Karpas-422 (cell line): ENCODE measurements at regions not wholly inside any gene's neighbourhood (a gene's known extent, or its start where the extent isn't known, plus 50 kb on each side); places are given as distances from the start of the nearest gene placed in this dataset.
"Not testable (repeated sequence)": the region's sequence is repeated elsewhere in the genome, so short reads cannot be mapped to it uniquely, and the experiment has no call there.

Experiments used
- DNase-seq: peaks from one replicate; pipeline ENCODE4 v3.0.0-alpha.2; 2015
- H2AFZ ChIP-seq: fragments of 200-600 bp; sonication (generic); 2 replicates; pipeline ENCODE4 v1.6.1; 2014; ENCODE audit warnings: antibody characterized with exemption, low read length, mixed read lengths
- H3K27ac ChIP-seq: fragments of 200-600 bp; sonication (generic); 2 replicates; pipeline ENCODE4 v1.5.1; 2014; ENCODE audit warnings: mild to moderate bottlenecking, low read length, moderate library complexity
- H3K27me3 ChIP-seq: fragments of 200-600 bp; sonication (generic); 2 replicates; pipeline ENCODE4 v1.6.1; 2014; ENCODE audit warnings: low read length, mixed read lengths
- H3K36me3 ChIP-seq: fragments of 200-600 bp; sonication (generic); 2 replicates; pipeline ENCODE4 v1.6.1; 2014; ENCODE audit warnings: low read length, mixed read lengths; ENCODE audit not compliant: insufficient read depth
- H3K4me1 ChIP-seq: fragments of 200-600 bp; sonication (generic); 2 replicates; pipeline ENCODE4 v1.6.1; 2014; ENCODE audit warnings: mild to moderate bottlenecking, low read length, mixed read lengths
- H3K4me2 ChIP-seq: fragments of 200-600 bp; sonication (generic); 2 replicates; pipeline ENCODE4 v1.6.1; 2014; ENCODE audit warnings: low read length, low read depth, mild to moderate bottlenecking; ENCODE audit not compliant: poor library complexity, severe bottlenecking
- H3K4me3 ChIP-seq: fragments of 200-600 bp; sonication (generic); 2 replicates; pipeline ENCODE4 v1.5.1; 2014; ENCODE audit warnings: mild to moderate bottlenecking, antibody characterized with exemption, low read length, mixed read lengths
- H3K79me2 ChIP-seq: fragments of 200-600 bp; sonication (generic); 2 replicates; pipeline ENCODE4 v1.6.1; 2014; ENCODE audit warnings: mild to moderate bottlenecking, low read length, mixed read lengths
- H3K9ac ChIP-seq: fragments of 200-600 bp; sonication (generic); 2 replicates; pipeline ENCODE4 v1.6.0; 2014; ENCODE audit warnings: low read length
- H3K9me2 ChIP-seq: fragments of 200-600 bp; sonication (generic), shearing (Covaris generic); replicated peaks from 2 replicates; pipeline ENCODE4 v1.6.0; 2014; ENCODE audit warnings: mild to moderate bottlenecking, low read length, moderate library complexity; ENCODE audit not compliant: insufficient read depth
- H3K9me3 ChIP-seq: fragments of 300-700, 200-600 bp; sonication (generic); 2 replicates; pipeline ENCODE4 v1.6.1; 2014; ENCODE audit warnings: low read length, mixed read lengths
- H4K20me1 ChIP-seq: fragments of 200-600 bp; sonication (generic); 2 replicates; pipeline ENCODE4 v1.6.1; 2014; ENCODE audit warnings: mild to moderate bottlenecking, antibody characterized with exemption, low read length, low read depth; ENCODE audit not compliant: insufficient read depth

GRCh38 chr4:65223601-65224000 lies 446.7 kb downstream of the EPHA5 start:
- no peak overlapping the region for H3K9ac ChIP-seq
- no peaks in the 10 kb centered on the region for H3K27me3 ChIP-seq
- no peak overlapping the region for H3K4me3 ChIP-seq
- H3K27ac ChIP-seq: no peak overlapping the region
- no peaks in the 10 kb centered on the region for H3K36me3 ChIP-seq
- no peak overlapping the region for H3K4me2 ChIP-seq
- no peaks in the 10 kb centered on the region for H3K4me1 ChIP-seq
- H3K9me3 ChIP-seq: peaks cover 30% of the 10 kb centered on the region
- no peaks in the 10 kb centered on the region for H3K9me2 ChIP-seq
- no peaks in the 10 kb centered on the region for H3K79me2 ChIP-seq
- H4K20me1 ChIP-seq: no peaks in the 10 kb centered on the region
- no peak for DNase-seq
- no peak overlapping the region for H2AFZ ChIP-seq

- H3K4me3 ChIP-seq, H3K27ac ChIP-seq, H3K4me1 ChIP-seq, H2AFZ ChIP-seq, DNase-seq, H3K4me2 ChIP-seq, H3K9ac ChIP-seq, H3K27me3 ChIP-seq, H3K9me2 ChIP-seq, H3K36me3 ChIP-seq, H3K79me2 ChIP-seq, H4K20me1 ChIP-seq: not testable (repeated sequence)
- H3K9me3 ChIP-seq: peaks cover 29% of the 10 kb centered on the region
Measured at GRCh38 chr4:65223074-65223473, 447.2 kb downstream of the EPHA5 start.

- Histone ChIP-seq H3K4me2 (no peak overlapping the region), H3K4me3 (no peak overlapping the region), H3K9me3 (peaks cover 34% of the 10 kb centered on the region), H3K9ac (no peak overlapping the region), H2AFZ (no peak overlapping the region), H4K20me1 (no peaks in the 10 kb centered on the region), H3K4me1 (no peaks in the 10 kb centered on the region), H3K27me3 (no peaks in the 10 kb centered on the region), H3K79me2 (no peaks in the 10 kb centered on the region), H3K27ac (no peak overlapping the region), H3K9me2 (no peaks in the 10 kb centered on the region), H3K36me3 (no peaks in the 10 kb centered on the region)
- DNase-seq: no peak
Measured at GRCh38 chr4:65217179-65217578, 453.1 kb downstream of the EPHA5 start.

GRCh38 chr4:65202853-65203236 lies 467.4 kb downstream of the EPHA5 start:
- Histone ChIP-seq H3K36me3 (no peaks in the 10 kb centered on the region), H3K9me2 (no peaks in the 10 kb centered on the region), H3K4me2 (no peak overlapping the region), H3K4me3 (no peak overlapping the region), H3K4me1 (no peaks in the 10 kb centered on the region), H3K9me3 (peaks cover 44% of the 10 kb centered on the region), H2AFZ (no peak overlapping the region), H3K9ac (no peak overlapping the region), H3K27ac (no peak overlapping the region), H3K27me3 (no peaks in the 10 kb centered on the region), H4K20me1 (no peaks in the 10 kb centered on the region), H3K79me2 (no peaks in the 10 kb centered on the region)
- DNase-seq: no peak

GRCh38 chr4:65202165-65202852 lies 468.0 kb downstream of the EPHA5 start:
- Histone ChIP-seq H3K9me3 (peaks cover 48% of the 10 kb centered on the region), H3K79me2 (no peaks in the 10 kb centered on the region), H3K27ac (no peak overlapping the region), H3K4me1 (no peaks in the 10 kb centered on the region), H2AFZ (no peak overlapping the region), H4K20me1 (no peaks in the 10 kb centered on the region), H3K4me3 (no peak overlapping the region), H3K9me2 (no peaks in the 10 kb centered on the region), H3K36me3 (no peaks in the 10 kb centered on the region), H3K4me2 (no peak overlapping the region), H3K9ac (no peak overlapping the region), H3K27me3 (no peaks in the 10 kb centered on the region)
- DNase-seq: no peak

GRCh38 chr4:65195666-65196065 lies 474.6 kb downstream of the EPHA5 start:
- Histone ChIP-seq H3K27ac (no peak overlapping the region), H3K36me3 (no peaks in the 10 kb centered on the region), H3K4me1 (no peaks in the 10 kb centered on the region), H3K79me2 (no peaks in the 10 kb centered on the region), H3K27me3 (no peaks in the 10 kb centered on the region), H3K4me3 (no peak overlapping the region), H3K9me3 (peaks cover 29% of the 10 kb centered on the region), H3K4me2 (no peak overlapping the region), H3K9me2 (no peaks in the 10 kb centered on the region), H2AFZ (no peak overlapping the region), H3K9ac (no peak overlapping the region), H4K20me1 (no peaks in the 10 kb centered on the region)
- no peak for DNase-seq

- Histone ChIP-seq H3K9ac (no peak overlapping the region), H3K27me3 (no peaks in the 10 kb centered on the region), H3K4me3 (no peak overlapping the region), H3K9me3 (peaks cover 29% of the 10 kb centered on the region), H3K27ac (no peak overlapping the region), H3K4me2 (no peak overlapping the region), H3K9me2 (no peaks in the 10 kb centered on the region), H4K20me1 (no peaks in the 10 kb centered on the region), H2AFZ (no peak overlapping the region), H3K36me3 (no peaks in the 10 kb centered on the region), H3K4me1 (no peaks in the 10 kb centered on the region), H3K79me2 (no peaks in the 10 kb centered on the region)
- DNase-seq: no peak
Measured at GRCh38 chr4:65195002-65195401, 475.3 kb downstream of the EPHA5 start.

- Histone ChIP-seq H3K36me3 (no peaks in the 10 kb centered on the region), H3K4me1 (no peaks in the 10 kb centered on the region), H3K27ac (no peak overlapping the region), H3K9me3 (peaks cover 26% of the 10 kb centered on the region), H3K27me3 (no peaks in the 10 kb centered on the region), H3K79me2 (no peaks in the 10 kb centered on the region), H3K9ac (no peak overlapping the region), H3K9me2 (no peaks in the 10 kb centered on the region), H2AFZ (no peak overlapping the region), H3K4me3 (no peak overlapping the region), H4K20me1 (no peaks in the 10 kb centered on the region), H3K4me2 (no peak overlapping the region)
- no peak for DNase-seq
Measured at GRCh38 chr4:65193985-65194384, 476.3 kb downstream of the EPHA5 start.

- Histone ChIP-seq H3K4me1 (no peaks in the 10 kb centered on the region), H4K20me1 (no peaks in the 10 kb centered on the region), H3K79me2 (no peaks in the 10 kb centered on the region), H3K4me3 (no peak overlapping the region), H2AFZ (no peak overlapping the region), H3K36me3 (no peaks in the 10 kb centered on the region), H3K9ac (no peak overlapping the region), H3K4me2 (no peak overlapping the region), H3K9me3 (peaks cover 20% of the 10 kb centered on the region), H3K27me3 (no peaks in the 10 kb centered on the region), H3K27ac (no peak overlapping the region), H3K9me2 (no peaks in the 10 kb centered on the region)
- DNase-seq: no peak
Measured at GRCh38 chr4:65190780-65191179, 479.5 kb downstream of the EPHA5 start.
